Panc1 (cell line): ENCODE measurements at regions not wholly inside any gene's neighbourhood (a gene's known extent, or its start where the extent isn't known, plus 50 kb on each side); places are given as distances from the start of the nearest gene placed in this dataset.

Source experiments
- ATAC-seq: fragments of 200-7000 bp; cut with Tn5 transposase; 2 replicates; pipeline ENCODE4 v1.9.1; 2020; ENCODE audit warnings: mild to moderate bottlenecking, moderate library complexity
- BruUV-seq: library from RNA; stranded (reverse); fragments of 400-500 nt; replicated peaks from 2 replicates; lab custom pipeline; 2021; lab: Mats Ljungman, UMichigan
- CTCF ChIA-PET: fragments of 300-600 bp; sonication (Branson Sonifier 250); formaldehyde crosslinking; loops from one replicate; lab custom pipeline; 2022; ENCODE audit warnings: antibody characterized with exemption; lab: Charles Lee
- POLR2A ChIA-PET: fragments of 300-600 bp; sonication (Branson Sonifier 250); formaldehyde crosslinking; loops from one replicate; lab custom pipeline; 2022; ENCODE audit warnings: antibody characterized with exemption; lab: Charles Lee
- DNase-seq: peaks from one replicate; pipeline ENCODE4 v3.0.0-alpha.2; 2010; ENCODE audit warnings: low read depth, low spot score
- H3K27ac ChIP-seq: 2 replicates; pipeline ENCODE4 v1.5.1; 2011; ENCODE audit warnings: mild to moderate bottlenecking, low read length, inconsistent platforms
- H3K27me3 ChIP-seq: fragments of 200-500 bp; sonication (Bioruptor generic); 2 replicates; pipeline ENCODE4 v1.6.0; 2014; ENCODE audit warnings: low read length, inconsistent platforms; ENCODE audit not compliant: control insufficient read depth, insufficient read depth
- H3K36me3 ChIP-seq: fragments of 200-500 bp; sonication (Bioruptor generic); 2 replicates; pipeline ENCODE4 v1.5.1; 2014; ENCODE audit warnings: inconsistent platforms, mild to moderate bottlenecking, low read length, moderate library complexity; ENCODE audit not compliant: control insufficient read depth, insufficient read depth
- H3K4me1 ChIP-seq: 2 replicates; pipeline ENCODE4 v1.5.1; 2011; ENCODE audit warnings: inconsistent platforms, mild to moderate bottlenecking, low read length, moderate library complexity; ENCODE audit not compliant: control insufficient read depth, insufficient read depth
- H3K4me3 ChIP-seq, 2 experiments: 2 replicates each; pipeline ENCODE4 v1.5.1; 2011 to 2012; ENCODE audit warnings: low read depth in 2 of 2, low read length in 2 of 2, mild to moderate bottlenecking in 2 of 2, inconsistent platforms in 1 of 2, moderate library complexity in 1 of 2
- H3K9me3 ChIP-seq: fragments of 200-500 bp; sonication (Bioruptor generic); 2 replicates; pipeline ENCODE4 v1.5.1; 2014; ENCODE audit warnings: low read depth, mild to moderate bottlenecking, inconsistent platforms, low read length, moderate library complexity; ENCODE audit not compliant: control insufficient read depth, insufficient read depth
- POLR2AphosphoS5 ChIP-seq: IDR thresholded peaks from 2 replicates; pipeline ENCODE4 v1.6.1; 2012; ENCODE audit warnings: mild to moderate bottlenecking, low read depth, low read length, moderate library complexity
- SIN3A ChIP-seq: IDR thresholded peaks from 2 replicates; pipeline ENCODE4 v1.6.1; 2012; ENCODE audit warnings: low read depth, mild to moderate bottlenecking, low read length, moderate library complexity, borderline replicate concordance; ENCODE audit not compliant: insufficient read depth
- TCF7L2 ChIP-seq: IDR thresholded peaks from 2 replicates; pipeline ENCODE4 v1.6.1; 2011; ENCODE audit warnings: mild to moderate bottlenecking, low read depth, low read length, inconsistent platforms
- in situ Hi-C: cut with HindIII; loops from 2 replicates; pipeline ENCODE4 v1.10.0; 2016; ENCODE audit warnings: low sequenced_read_pairs, low pct_unique_long_range_greater_than_20kb
- intact Hi-C: fragments of 100-400 bp; cut with micrococcal nuclease; formaldehyde crosslinking; loops from one replicate; pipeline ENCODE4 v1.10.0; 2022; ENCODE audit not compliant: unreplicated experiment
- TF ChIP-seq, protein P1 (sequence below), 2 experiments: IDR thresholded peaks; 2 replicates each; pipeline ENCODE4 v1.6.1; 2011 to 2012; ENCODE audit warnings: low read depth in 2 of 2, control low read depth in 1 of 2, low read length in 1 of 2, mild to moderate bottlenecking in 1 of 2, moderate library complexity in 1 of 2; ENCODE audit not compliant: insufficient read depth in 1 of 2
- TF ChIP-seq, protein P2 (sequence below): fragments of 450-650 bp; IDR thresholded peaks from 2 replicates; pipeline ENCODE4 v1.5.1; 2017; ENCODE audit warnings: mild to moderate bottlenecking

DNA sequence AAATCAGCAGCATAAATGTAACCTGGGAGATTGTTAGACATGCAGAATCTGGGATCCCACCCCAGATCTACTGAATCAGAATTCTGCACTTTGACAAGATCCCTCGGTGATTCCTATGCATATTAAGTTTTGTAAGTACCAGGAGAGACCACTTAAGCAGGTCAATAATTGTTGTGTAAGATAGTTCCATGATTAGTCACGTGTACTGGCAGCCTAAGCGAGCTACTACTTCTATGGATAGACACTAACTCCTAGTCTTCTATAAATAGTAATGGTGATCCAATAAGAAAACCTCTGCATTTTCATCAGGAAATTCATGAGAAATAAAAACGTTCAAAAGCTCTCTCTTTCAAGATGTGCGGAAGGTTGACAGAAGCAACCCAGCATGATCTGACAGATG is 988.2 kb upstream of the CHAC2 start:
- TF ChIP-seq SIN3A = no peak
- TF ChIP-seq TCF7L2 = no peak
- TF ChIP-seq, protein P1, sequence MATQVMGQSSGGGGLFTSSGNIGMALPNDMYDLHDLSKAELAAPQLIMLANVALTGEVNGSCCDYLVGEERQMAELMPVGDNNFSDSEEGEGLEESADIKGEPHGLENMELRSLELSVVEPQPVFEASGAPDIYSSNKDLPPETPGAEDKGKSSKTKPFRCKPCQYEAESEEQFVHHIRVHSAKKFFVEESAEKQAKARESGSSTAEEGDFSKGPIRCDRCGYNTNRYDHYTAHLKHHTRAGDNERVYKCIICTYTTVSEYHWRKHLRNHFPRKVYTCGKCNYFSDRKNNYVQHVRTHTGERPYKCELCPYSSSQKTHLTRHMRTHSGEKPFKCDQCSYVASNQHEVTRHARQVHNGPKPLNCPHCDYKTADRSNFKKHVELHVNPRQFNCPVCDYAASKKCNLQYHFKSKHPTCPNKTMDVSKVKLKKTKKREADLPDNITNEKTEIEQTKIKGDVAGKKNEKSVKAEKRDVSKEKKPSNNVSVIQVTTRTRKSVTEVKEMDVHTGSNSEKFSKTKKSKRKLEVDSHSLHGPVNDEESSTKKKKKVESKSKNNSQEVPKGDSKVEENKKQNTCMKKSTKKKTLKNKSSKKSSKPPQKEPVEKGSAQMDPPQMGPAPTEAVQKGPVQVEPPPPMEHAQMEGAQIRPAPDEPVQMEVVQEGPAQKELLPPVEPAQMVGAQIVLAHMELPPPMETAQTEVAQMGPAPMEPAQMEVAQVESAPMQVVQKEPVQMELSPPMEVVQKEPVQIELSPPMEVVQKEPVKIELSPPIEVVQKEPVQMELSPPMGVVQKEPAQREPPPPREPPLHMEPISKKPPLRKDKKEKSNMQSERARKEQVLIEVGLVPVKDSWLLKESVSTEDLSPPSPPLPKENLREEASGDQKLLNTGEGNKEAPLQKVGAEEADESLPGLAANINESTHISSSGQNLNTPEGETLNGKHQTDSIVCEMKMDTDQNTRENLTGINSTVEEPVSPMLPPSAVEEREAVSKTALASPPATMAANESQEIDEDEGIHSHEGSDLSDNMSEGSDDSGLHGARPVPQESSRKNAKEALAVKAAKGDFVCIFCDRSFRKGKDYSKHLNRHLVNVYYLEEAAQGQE (IDR thresholded peaks at IDR 0.05; ENCODE audit: insufficient read depth in 1 of 2, low read depth in 2 of 2, low read length in 1 of 2) = no peak
- TF ChIP-seq, protein P2, sequence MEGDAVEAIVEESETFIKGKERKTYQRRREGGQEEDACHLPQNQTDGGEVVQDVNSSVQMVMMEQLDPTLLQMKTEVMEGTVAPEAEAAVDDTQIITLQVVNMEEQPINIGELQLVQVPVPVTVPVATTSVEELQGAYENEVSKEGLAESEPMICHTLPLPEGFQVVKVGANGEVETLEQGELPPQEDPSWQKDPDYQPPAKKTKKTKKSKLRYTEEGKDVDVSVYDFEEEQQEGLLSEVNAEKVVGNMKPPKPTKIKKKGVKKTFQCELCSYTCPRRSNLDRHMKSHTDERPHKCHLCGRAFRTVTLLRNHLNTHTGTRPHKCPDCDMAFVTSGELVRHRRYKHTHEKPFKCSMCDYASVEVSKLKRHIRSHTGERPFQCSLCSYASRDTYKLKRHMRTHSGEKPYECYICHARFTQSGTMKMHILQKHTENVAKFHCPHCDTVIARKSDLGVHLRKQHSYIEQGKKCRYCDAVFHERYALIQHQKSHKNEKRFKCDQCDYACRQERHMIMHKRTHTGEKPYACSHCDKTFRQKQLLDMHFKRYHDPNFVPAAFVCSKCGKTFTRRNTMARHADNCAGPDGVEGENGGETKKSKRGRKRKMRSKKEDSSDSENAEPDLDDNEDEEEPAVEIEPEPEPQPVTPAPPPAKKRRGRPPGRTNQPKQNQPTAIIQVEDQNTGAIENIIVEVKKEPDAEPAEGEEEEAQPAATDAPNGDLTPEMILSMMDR = no peak
- no peak for TF ChIP-seq POLR2AphosphoS5
- H3K36me3 ChIP-seq = no peaks in the 10 kb centered on the region
- H3K27me3 ChIP-seq = no peaks in the 10 kb centered on the region
- ChIA-PET CTCF (no interaction called here), POLR2A (no interaction called here)
- in situ Hi-C loops = no loop called here
- ATAC-seq = no peak
- H3K27ac ChIP-seq = no peak overlapping the region
- no TSS peak for BruUV-seq
- no peaks in the 10 kb centered on the region for H3K4me1 ChIP-seq
- DNase-seq = no peak
- 0 out of 2 replicates have a peak, but pooled peaks cover 3% of the 10 kb centered on the region for H3K9me3 ChIP-seq
- H3K4me3 ChIP-seq = no peak overlapping the region
- intact Hi-C loops = no loop called here

DNA sequence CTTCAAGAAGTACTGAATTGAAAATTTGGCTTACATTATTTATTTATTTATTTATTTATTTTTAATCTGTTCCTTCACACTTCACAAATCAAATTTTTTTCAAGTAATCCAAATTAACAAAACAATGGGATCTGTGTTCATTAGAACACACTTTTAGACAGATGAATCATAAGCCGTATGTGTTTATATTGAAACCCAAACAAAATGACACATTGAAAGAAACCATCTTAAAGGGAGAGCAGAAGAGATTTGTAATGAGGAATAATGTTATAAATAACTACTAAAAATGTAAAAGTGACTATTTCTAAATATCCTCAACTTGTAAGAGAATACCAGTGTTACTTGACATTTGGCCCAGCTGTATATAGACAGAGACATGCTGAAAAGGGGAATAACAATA is 991.0 kb upstream of the CHAC2 start:
- Histone ChIP-seq H3K27me3 (no peaks in the 10 kb centered on the region), H3K27ac (no peak overlapping the region), H3K36me3 (no peaks in the 10 kb centered on the region), H3K4me1 (no peaks in the 10 kb centered on the region), H3K9me3 (no peaks in the 10 kb centered on the region), H3K4me3 (no peak overlapping the region)
- TF ChIP-seq SIN3A (no peak), TCF7L2 (no peak), POLR2AphosphoS5 (no peak)
- TF ChIP-seq, protein P1 (IDR thresholded peaks at IDR 0.05; ENCODE audit: insufficient read depth in 1 of 2, low read depth in 2 of 2, low read length in 1 of 2) = no peak
- TF ChIP-seq, protein P2 = no peak
- CTCF ChIA-PET = no interaction called here
- ATAC-seq = no peak
- DNase-seq = no peak
- BruUV-seq = no TSS peak
- in situ Hi-C loops (no loop called here), intact Hi-C loops (no loop called here)
- POLR2A ChIA-PET = no interaction called here
